B cell (primary cell): ENCODE measurements at regions not wholly inside any gene's neighbourhood (a gene's known extent, or its start where the extent isn't known, plus 50 kb on each side); places are given as distances from the start of the nearest gene placed in this dataset.

ENCODE experiments used
- ATAC-seq: fragments of 200-7000 bp; cut with Tn5 transposase; one replicate; pipeline ENCODE4 v1.10.0; 2021; ENCODE audit warnings: low read depth, mild to moderate bottlenecking, moderate number of reproducible peaks, moderate library complexity
- CTCF ChIA-PET: fragments of 350-600 bp; sonication (Branson Sonifier 250); formaldehyde crosslinking; loops from one replicate; lab custom pipeline; 2021; ENCODE audit warnings: antibody characterized with exemption, inconsistent platforms; lab: Charles Lee
- POLR2A ChIA-PET: fragments of 350-600 bp; sonication (Branson Sonifier 250); formaldehyde crosslinking; loops from one replicate; lab custom pipeline; 2021; ENCODE audit warnings: antibody characterized with exemption; lab: Charles Lee
- DNase-seq: peaks from one replicate; pipeline ENCODE4 v3.0.0; 2013
- H2AFZ ChIP-seq: 2 replicates; pipeline ENCODE4 v1.6.1; 2012; ENCODE audit warnings: mild to moderate bottlenecking, low read depth, low read length; ENCODE audit not compliant: insufficient read depth, poor library complexity, severe bottlenecking
- H3K27ac ChIP-seq, 2 donors: 1 replicate in 1 of 2; 2 replicates in 1 of 2; pipeline ENCODE4 v1.5.1; 2012 to 2013; ENCODE audit warnings: low read length in 2 of 2, mild to moderate bottlenecking in 2 of 2, moderate library complexity in 1 of 2
- H3K27me3 ChIP-seq, 4 experiments: fragments of 200-600 bp in 1 of 4; sonication (generic) in 1 of 4; replicated peaks in 1 of 4; 1 replicate in 2 of 4; 2 replicates in 2 of 4; pipeline versions ENCODE4 v1.6.1 to v1.7.0; 2013 to 2016; ENCODE audit warnings: low read length in 3 of 4, mild to moderate bottlenecking in 2 of 4, mixed read lengths in 1 of 4, moderate library complexity in 1 of 4; ENCODE audit not compliant: insufficient read depth in 4 of 4, control insufficient read depth in 3 of 4; ENCODE audit errors: control extremely low read depth in 1 of 4
- H3K36me3 ChIP-seq, 2 experiments: replicated peaks in 1 of 2; 1 replicate in 1 of 2; 2 replicates in 1 of 2; pipeline versions ENCODE4 v1.6.1 to v1.7.1; 2013; ENCODE audit warnings: low read length in 1 of 2; ENCODE audit not compliant: insufficient read depth in 2 of 2, control insufficient read depth in 1 of 2; ENCODE audit errors: control extremely low read depth in 1 of 2, extremely low read depth in 1 of 2
- H3K4me1 ChIP-seq, 2 donors: fragments of 200-600 bp in 1 of 2; sonication (generic) in 1 of 2; 1 replicate in 1 of 2; 2 replicates in 1 of 2; pipeline versions ENCODE4 v1.5.1 to v1.6.1; 2013 to 2017; ENCODE audit warnings: low read length in 2 of 2; ENCODE audit not compliant: control insufficient read depth in 2 of 2, insufficient read depth in 2 of 2
- H3K4me2 ChIP-seq: replicated peaks from 2 replicates; pipeline ENCODE3; 2012; ENCODE audit warnings: mild to moderate bottlenecking, low read depth, low read length; ENCODE audit not compliant: poor library complexity, severe bottlenecking
- H3K4me3 ChIP-seq, 5 experiments: fragments of 200-600 bp in 1 of 5; sonication (generic) in 1 of 5; 1 replicate in 3 of 5; 2 replicates in 2 of 5; pipeline versions ENCODE4 v1.5.1 to v1.7.0; 2011 to 2016; ENCODE audit warnings: low read length in 4 of 5, mild to moderate bottlenecking in 4 of 5, low read depth in 2 of 5, control low read depth in 1 of 5, moderate library complexity in 1 of 5; ENCODE audit not compliant: insufficient read depth in 1 of 5; ENCODE audit errors: control extremely low read depth in 1 of 5, extremely low read depth in 1 of 5
- H3K79me2 ChIP-seq: fragments of 200-600 bp; sonication (generic); one replicate; pipeline ENCODE4 v1.6.0; 2016; ENCODE audit warnings: low read length; ENCODE audit not compliant: control insufficient read depth, insufficient read depth
- H3K9ac ChIP-seq: fragments of 200-600 bp; sonication (generic); 2 replicates; pipeline ENCODE4 v1.6.1; 2017; ENCODE audit warnings: mild to moderate bottlenecking, low read length, moderate library complexity
- H3K9me3 ChIP-seq, 3 donors: one replicate each; pipeline versions ENCODE4 v1.6.1 to v1.7.1; 2013; ENCODE audit warnings: low read length in 2 of 3; ENCODE audit not compliant: control insufficient read depth in 2 of 3, insufficient read depth in 1 of 3; ENCODE audit errors: control extremely low read depth in 1 of 3
- H4K20me1 ChIP-seq: 2 replicates; pipeline ENCODE4 v1.6.0; 2012; ENCODE audit warnings: mild to moderate bottlenecking, low read length; ENCODE audit not compliant: insufficient read depth, control insufficient read depth, poor library complexity, severe bottlenecking
- H3K27ac Mint-ChIP-seq: one replicate; pipeline ENCODE4 v1.8.0; 2021; ENCODE audit warnings: mixed read lengths
- H3K27me3 Mint-ChIP-seq: one replicate; pipeline ENCODE4 v1.8.0; 2021; ENCODE audit warnings: mixed read lengths
- H3K4me1 Mint-ChIP-seq: one replicate; pipeline ENCODE4 v1.8.0; 2021; ENCODE audit warnings: mixed read lengths
- H3K4me3 Mint-ChIP-seq: one replicate; pipeline ENCODE4 v1.8.0; 2021; ENCODE audit warnings: mixed read lengths
- H3K9me3 Mint-ChIP-seq: one replicate; pipeline ENCODE4 v1.8.0; 2022; ENCODE audit warnings: mixed read lengths; ENCODE audit not compliant: insufficient read depth
- EZH2 ChIP-seq: IDR thresholded peaks from 2 replicates; pipeline ENCODE4 v1.6.1; 2012; ENCODE audit warnings: borderline replicate concordance, low read depth, mild to moderate bottlenecking, moderate library complexity, low read length; ENCODE audit not compliant: insufficient read depth, poor library complexity, severe bottlenecking
- WGBS: methylation state at CpG from one replicate; pipeline ENCODE4 v1.1.5; 2013; ENCODE audit warnings: missing lambda C conversion rate; ENCODE audit not compliant: insufficient coverage; 5-methylcytosine and 5-hydroxymethylcytosine counted together
- intact Hi-C: fragments of 100-400 bp; cut with micrococcal nuclease; formaldehyde crosslinking; loops from one replicate; pipeline ENCODE4 v1.10.0; 2022
- TF ChIP-seq, protein P1 (sequence below): fragments of 200-600 bp; IDR thresholded peaks from one replicate; pipeline ENCODE4 v1.8.0; 2022; ENCODE audit warnings: antibody characterized with exemption, mild to moderate bottlenecking

DNA sequence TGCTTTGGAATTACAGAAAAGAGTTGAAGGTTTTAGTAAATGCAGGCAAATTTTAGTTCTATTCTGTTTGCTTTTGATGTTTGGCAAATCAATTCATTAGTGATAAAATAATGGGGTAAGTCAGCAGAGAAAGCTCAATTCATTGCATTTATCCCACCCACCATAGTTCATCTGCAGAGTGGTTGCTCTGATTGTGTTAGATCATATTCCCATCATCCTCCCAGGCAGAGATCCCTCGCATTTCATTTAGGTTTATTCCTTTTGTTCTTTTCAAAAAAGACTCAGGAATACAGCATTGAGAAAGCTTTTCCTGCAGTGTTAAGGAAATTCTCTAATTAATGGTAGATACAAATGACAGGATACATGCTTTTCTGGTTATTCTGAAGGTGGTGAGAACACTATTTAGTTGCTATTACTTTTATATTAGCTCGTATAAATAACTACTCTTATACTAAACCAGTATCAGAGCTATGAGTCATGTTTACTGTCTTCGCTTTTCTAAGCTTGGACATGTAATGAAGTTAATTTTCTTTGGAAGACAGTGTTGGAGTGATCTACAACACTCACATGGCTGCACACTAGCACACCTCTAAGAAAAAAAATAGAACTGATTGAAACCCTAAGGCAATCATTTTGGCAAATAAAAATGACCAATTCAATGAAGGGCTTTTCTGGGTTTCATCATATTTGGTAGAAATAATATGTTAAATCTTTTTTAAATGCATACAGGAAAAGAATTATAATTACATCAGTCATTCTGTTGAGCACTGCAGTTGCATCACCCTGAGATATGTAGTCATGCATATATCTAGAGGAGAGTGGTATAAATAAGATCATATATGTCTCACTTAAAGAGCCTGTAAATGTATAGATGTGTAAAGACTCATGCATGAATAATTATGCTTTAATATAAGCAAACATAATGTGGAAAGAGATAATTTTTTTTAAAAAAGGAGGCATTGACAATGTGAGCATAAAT lies 351.6 kb downstream of the PCDH7 start:
- H2AFZ ChIP-seq = no peak overlapping the region
- no peaks in the 10 kb centered on the region for H3K79me2 ChIP-seq
- no peak overlapping the region for H3K4me3 Mint-ChIP-seq
- H3K4me1 ChIP-seq = no peaks in the 10 kb centered on the region
- no peak for DNase-seq
- no peaks in the 10 kb centered on the region for H3K9me3 Mint-ChIP-seq
- TF ChIP-seq, protein P1, sequence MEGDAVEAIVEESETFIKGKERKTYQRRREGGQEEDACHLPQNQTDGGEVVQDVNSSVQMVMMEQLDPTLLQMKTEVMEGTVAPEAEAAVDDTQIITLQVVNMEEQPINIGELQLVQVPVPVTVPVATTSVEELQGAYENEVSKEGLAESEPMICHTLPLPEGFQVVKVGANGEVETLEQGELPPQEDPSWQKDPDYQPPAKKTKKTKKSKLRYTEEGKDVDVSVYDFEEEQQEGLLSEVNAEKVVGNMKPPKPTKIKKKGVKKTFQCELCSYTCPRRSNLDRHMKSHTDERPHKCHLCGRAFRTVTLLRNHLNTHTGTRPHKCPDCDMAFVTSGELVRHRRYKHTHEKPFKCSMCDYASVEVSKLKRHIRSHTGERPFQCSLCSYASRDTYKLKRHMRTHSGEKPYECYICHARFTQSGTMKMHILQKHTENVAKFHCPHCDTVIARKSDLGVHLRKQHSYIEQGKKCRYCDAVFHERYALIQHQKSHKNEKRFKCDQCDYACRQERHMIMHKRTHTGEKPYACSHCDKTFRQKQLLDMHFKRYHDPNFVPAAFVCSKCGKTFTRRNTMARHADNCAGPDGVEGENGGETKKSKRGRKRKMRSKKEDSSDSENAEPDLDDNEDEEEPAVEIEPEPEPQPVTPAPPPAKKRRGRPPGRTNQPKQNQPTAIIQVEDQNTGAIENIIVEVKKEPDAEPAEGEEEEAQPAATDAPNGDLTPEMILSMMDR = no peak
- TF ChIP-seq EZH2 = no peak
- H4K20me1 ChIP-seq = no peaks in the 10 kb centered on the region
- H3K27me3 ChIP-seq = no peaks in the 10 kb centered on the region
- no peaks in the 10 kb centered on the region for H3K36me3 ChIP-seq
- ATAC-seq = no peak
- intact Hi-C loops = no loop called here
- H3K4me1 Mint-ChIP-seq = no peaks in the 10 kb centered on the region
- H3K9me3 ChIP-seq = no peaks in the 10 kb centered on the region
- H3K27me3 Mint-ChIP-seq = no peaks in the 10 kb centered on the region
- H3K27ac ChIP-seq = no peak overlapping the region
- no CpG with 5 or more reads among the region's 3 CpGs for WGBS
- H3K27ac Mint-ChIP-seq = no peak overlapping the region
- H3K4me3 ChIP-seq = no peak overlapping the region
- CTCF ChIA-PET = no interaction called here
- H3K4me2 ChIP-seq = no peak overlapping the region
- POLR2A ChIA-PET = no interaction called here
- H3K9ac ChIP-seq = no peak overlapping the region

DNA sequence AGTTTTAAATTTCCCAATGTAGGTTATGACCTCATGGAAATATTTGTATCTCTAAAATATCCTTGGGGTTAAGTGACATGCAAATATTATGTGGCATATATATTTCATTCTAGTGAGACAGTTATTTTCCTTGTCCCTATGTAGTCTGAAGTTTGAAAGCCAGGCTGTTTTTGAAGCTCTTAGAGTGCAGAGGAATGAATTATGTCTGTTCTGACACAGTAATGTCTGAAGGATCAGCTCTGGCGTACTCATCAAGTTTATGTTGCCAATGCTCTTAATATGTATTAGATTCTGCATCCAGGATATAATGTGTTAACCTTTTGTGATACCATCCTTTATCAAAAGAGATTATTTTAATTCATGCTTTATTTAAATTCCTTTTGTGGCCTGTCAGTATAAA lies 355.8 kb downstream of the PCDH7 start:
- ChIA-PET CTCF (no interaction called here), POLR2A (no interaction called here)
- Histone ChIP-seq H3K4me3 (no peak overlapping the region), H3K9ac (no peak overlapping the region), H3K27ac (no peak overlapping the region), H2AFZ (no peak overlapping the region), H3K4me1 (no peaks in the 10 kb centered on the region), H3K36me3 (no peaks in the 10 kb centered on the region), H3K79me2 (no peaks in the 10 kb centered on the region), H3K9me3 (no peaks in the 10 kb centered on the region), H3K27me3 (no peaks in the 10 kb centered on the region), H4K20me1 (no peaks in the 10 kb centered on the region), H3K4me2 (no peak overlapping the region)
- Mint-ChIP-seq H3K4me3 (no peak overlapping the region), H3K9me3 (no peaks in the 10 kb centered on the region), H3K27me3 (no peaks in the 10 kb centered on the region), H3K4me1 (no peaks in the 10 kb centered on the region), H3K27ac (no peak overlapping the region)
- intact Hi-C loops = no loop called here
- DNase-seq (no peak), ATAC-seq (no peak)
- TF ChIP-seq EZH2 = no peak
- TF ChIP-seq, protein P1 = no peak
- no CpG with 5 or more reads among the region's 1 CpG for WGBS
